ENCODE measurements at regions not wholly inside any gene's neighbourhood (a gene's known extent, or its start where the extent isn't known, plus 50 kb on each side); places are given as distances from the start of the nearest gene placed in this dataset.

- no peak overlapping the region for H3K4me3 ChIP-seq (replicated peaks in 1 of 3; ENCODE audit: low read depth in 2 of 3, low read length in 3 of 3)
- no peaks in the 10 kb centered on the region for H3K27me3 ChIP-seq (ENCODE audit: control insufficient read depth in 2 of 2, insufficient read depth in 2 of 2, low read length in 2 of 2)
- H3K27ac Mint-ChIP-seq: no peak overlapping the region
- 81% methylated on average over 13 of the region's 14 CpGs for WGBS (ENCODE audit: insufficient coverage)
- DNase-seq: no peak
- H3K79me2 ChIP-seq (ENCODE audit: insufficient read depth, low read length): no peaks in the 10 kb centered on the region
- no peaks in the 10 kb centered on the region for H3K4me1 ChIP-seq (ENCODE audit: control insufficient read depth in 1 of 2, insufficient read depth in 2 of 2, low read length in 2 of 2)
- no peaks in the 10 kb centered on the region for H3K36me3 Mint-ChIP-seq
- intact Hi-C loops (cut with micrococcal nuclease): no loop called here
- H2AFZ ChIP-seq (ENCODE audit: insufficient read depth, low read depth, low read length, poor library complexity, severe bottlenecking): no peak overlapping the region
- peaks cover 0 to 3% (median 1%) of the 10 kb centered on the region in 7 donors for H3K9me3 Mint-ChIP-seq
- H3K4me2 ChIP-seq (replicated peaks; ENCODE audit: extremely low read depth, low read length, poor library complexity, severe bottlenecking): no peak overlapping the region
- H3K27ac ChIP-seq (ENCODE audit: low read depth in 1 of 2, low read length in 2 of 2): no peak overlapping the region
- peaks cover 2 to 4% (median 3%) of the 10 kb centered on the region in 3 donors for H3K27me3 Mint-ChIP-seq (ENCODE audit: low read depth in 3 of 3)
- H3K36me3 ChIP-seq (replicated peaks in 1 of 2; ENCODE audit: control insufficient read depth in 1 of 2, insufficient read depth in 2 of 2, low read length in 2 of 2): no peaks in the 10 kb centered on the region
- TF ChIP-seq CTCF (IDR thresholded peaks at IDR 0.05): no peak
- no peaks in the 10 kb centered on the region for H3K4me1 Mint-ChIP-seq
- H3K9me3 ChIP-seq (replicated peaks in 1 of 2; ENCODE audit: control insufficient read depth in 1 of 2, insufficient read depth in 1 of 2, low read length in 2 of 2): no peaks in the 10 kb centered on the region
- H4K20me1 ChIP-seq (ENCODE audit: insufficient read depth, low read length): no peaks in the 10 kb centered on the region
- no peak overlapping the region for H3K9ac ChIP-seq (ENCODE audit: insufficient read depth, low read length, poor library complexity, severe bottlenecking)
- H3K4me3 Mint-ChIP-seq: no peak overlapping the region
Observed at GRCh38 chr18:76115580-76115979, 379.5 kb downstream of the ZNF516 start.

DNA sequence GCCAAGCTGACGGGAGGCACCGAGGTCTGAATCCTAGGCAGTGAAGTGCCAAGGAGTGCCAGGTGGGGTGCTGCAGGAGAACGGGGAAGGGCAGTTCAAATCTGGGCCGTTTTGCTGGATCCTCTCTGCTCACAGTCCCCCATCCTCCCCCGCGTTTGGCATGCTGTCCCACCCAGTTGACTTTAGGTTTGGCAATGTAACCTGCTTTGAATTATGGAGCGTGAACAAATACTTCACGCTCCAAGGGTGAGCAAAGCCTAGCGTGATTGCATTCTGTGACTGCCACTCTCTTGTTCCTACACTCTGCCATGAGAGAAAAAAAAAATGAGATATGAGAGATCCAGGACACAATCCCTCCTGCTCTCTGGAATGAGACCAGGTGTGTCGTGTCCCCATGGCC, 381.9 kb downstream of the ZNF516 start:
- TF ChIP-seq CTCF (IDR thresholded peaks at IDR 0.05): no peak
- H3K4me3 ChIP-seq (replicated peaks in 1 of 3; ENCODE audit: low read depth in 2 of 3, low read length in 3 of 3): no peak overlapping the region
- H3K36me3 ChIP-seq (replicated peaks in 1 of 2; ENCODE audit: control insufficient read depth in 1 of 2, insufficient read depth in 2 of 2, low read length in 2 of 2): no peaks in the 10 kb centered on the region
- no peak overlapping the region for H3K4me3 Mint-ChIP-seq
- H3K9me3 Mint-ChIP-seq: peaks cover 0 to 5% (median 2%) of the 10 kb centered on the region in 7 donors
- H3K27me3 Mint-ChIP-seq (ENCODE audit: low read depth in 3 of 3): peaks cover 0 to 7% (median 0%) of the 10 kb centered on the region in 3 donors
- no peak overlapping the region for H2AFZ ChIP-seq (ENCODE audit: insufficient read depth, low read depth, low read length, poor library complexity, severe bottlenecking)
- no peaks in the 10 kb centered on the region for H3K79me2 ChIP-seq (ENCODE audit: insufficient read depth, low read length)
- no peak overlapping the region for H3K9ac ChIP-seq (ENCODE audit: insufficient read depth, low read length, poor library complexity, severe bottlenecking)
- H3K27ac ChIP-seq (ENCODE audit: low read depth in 1 of 2, low read length in 2 of 2): no peak overlapping the region
- H3K27me3 ChIP-seq (ENCODE audit: control insufficient read depth in 2 of 2, insufficient read depth in 2 of 2, low read length in 2 of 2): no peaks in the 10 kb centered on the region
- H4K20me1 ChIP-seq (ENCODE audit: insufficient read depth, low read length): no peaks in the 10 kb centered on the region
- DNase-seq: no peak
- no peaks in the 10 kb centered on the region for H3K4me1 Mint-ChIP-seq
- peaks cover 0 to 5% of the 10 kb centered on the region in 2 donors for H3K9me3 ChIP-seq (replicated peaks in 1 of 2; ENCODE audit: control insufficient read depth in 1 of 2, insufficient read depth in 1 of 2, low read length in 2 of 2)
- no peaks in the 10 kb centered on the region for H3K4me1 ChIP-seq (ENCODE audit: control insufficient read depth in 1 of 2, insufficient read depth in 2 of 2, low read length in 2 of 2)
- H3K36me3 Mint-ChIP-seq: no peaks in the 10 kb centered on the region
- no peak overlapping the region for H3K27ac Mint-ChIP-seq
- intact Hi-C loops (cut with micrococcal nuclease): no loop called here
- 91% methylated on average over 6 of the region's 10 CpGs for WGBS (ENCODE audit: insufficient coverage)
- no peak overlapping the region for H3K4me2 ChIP-seq (replicated peaks; ENCODE audit: extremely low read depth, low read length, poor library complexity, severe bottlenecking)
